ENCODE measurements at regions not wholly inside any gene's neighbourhood (a gene's known extent, or its start where the extent isn't known, plus 50 kb on each side); places are given as distances from the start of the nearest gene placed in this dataset.

DNA sequence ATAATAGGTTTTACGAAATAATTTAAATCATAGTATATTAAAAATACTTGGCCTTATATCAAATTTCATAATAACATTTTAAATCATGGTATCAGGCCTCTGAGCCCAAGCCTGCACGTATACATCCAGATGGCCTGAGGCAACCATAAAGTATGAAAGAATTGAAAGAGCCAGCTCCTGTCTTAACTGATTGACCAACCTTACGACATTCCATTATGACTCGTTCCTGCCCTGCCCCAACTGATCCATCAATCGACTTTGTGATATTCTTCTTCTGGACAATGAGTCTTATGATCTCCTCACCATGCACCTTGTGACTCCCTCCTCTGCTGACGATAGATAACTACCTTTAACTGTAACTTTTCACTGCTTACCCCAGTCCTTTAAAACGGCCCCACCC, 545.0 kb downstream of the MTRR start (continued):
- TF ChIP-seq CHD7 (IDR thresholded peaks at IDR 0.05; ENCODE audit: insufficient replicate concordance, low read length) (no peak), RBBP5 (IDR thresholded peaks at IDR 0.05; ENCODE audit: borderline replicate concordance, low read depth, low read length) (no peak), ASH2L (IDR thresholded peaks at IDR 0.05; ENCODE audit: low read length) (no peak), MAX (IDR thresholded peaks at IDR 0.05) (no peak), MAFK (IDR thresholded peaks at IDR 0.05; ENCODE audit: low read depth, low read length) (no peak), JUND (IDR thresholded peaks at IDR 0.05; ENCODE audit: low read length) (no peak), CTBP2 (IDR thresholded peaks at IDR 0.05; ENCODE audit: borderline replicate concordance, insufficient read depth, insufficient read length, low read length) (no peak)

Data from H1 (cell line).